Naive thymus-derived CD8-positive, alpha-beta T cell (primary cell): ENCODE measurements at regions not wholly inside any gene's neighbourhood (a gene's known extent, or its start where the extent isn't known, plus 50 kb on each side); places are given as distances from the start of the nearest gene placed in this dataset.
"Not testable (repeated sequence)": the region's sequence is repeated elsewhere in the genome, so short reads cannot be mapped to it uniquely, and the experiment has no call there.

Source experiments
- ATAC-seq, 2 donors: fragments of 150-1000 bp; cut with Tn5 transposase in 1 of 2; sonication (Bioruptor Pico), chemical (Tn5 transposase) in 1 of 2; 1 replicate in 1 of 2; 2 replicates in 1 of 2; pipeline ENCODE4 v1.10.0; 2021; ENCODE audit warnings: mild to moderate bottlenecking in 2 of 2, moderate library complexity in 2 of 2
- POLR2A ChIA-PET: fragments of 350-600 bp; sonication (Branson Sonifier 250); formaldehyde crosslinking; loops from one replicate; lab custom pipeline; 2021; ENCODE audit warnings: antibody characterized with exemption; lab: Charles Lee
- DNase-seq, 10 donors: peaks; one replicate each; pipeline versions ENCODE4 v3.0.0 to v3.0.0-alpha.2; 2020 to 2022
- H3K27ac Mint-ChIP-seq, 10 donors: one replicate each; pipeline ENCODE4 v1.8.0; 2020 to 2022; ENCODE audit warnings: mild to moderate bottlenecking in 10 of 10, mixed read lengths in 10 of 10, moderate library complexity in 4 of 10, inconsistent platforms in 1 of 10
- H3K27me3 Mint-ChIP-seq, 5 donors: one replicate each; pipeline ENCODE4 v1.8.0; 2021 to 2022; ENCODE audit warnings: mixed read lengths in 5 of 5
- H3K36me3 Mint-ChIP-seq, 3 donors: one replicate each; pipeline ENCODE4 v1.8.0; 2020 to 2022; ENCODE audit warnings: mixed read lengths in 3 of 3, mild to moderate bottlenecking in 2 of 3, inconsistent platforms in 1 of 3
- H3K4me1 Mint-ChIP-seq, 4 donors: one replicate each; pipeline ENCODE4 v1.8.0; 2021 to 2022; ENCODE audit warnings: mixed read lengths in 4 of 4
- H3K4me3 Mint-ChIP-seq, 10 donors: one replicate each; pipeline ENCODE4 v1.8.0; 2020 to 2022; ENCODE audit warnings: mild to moderate bottlenecking in 10 of 10, mixed read lengths in 10 of 10, moderate library complexity in 6 of 10, inconsistent platforms in 1 of 10
- H3K9me3 Mint-ChIP-seq, 9 donors: one replicate each; pipeline ENCODE4 v1.8.0; 2020 to 2022; ENCODE audit warnings: mixed read lengths in 9 of 9, mild to moderate bottlenecking in 3 of 9, inconsistent platforms in 1 of 9, moderate library complexity in 1 of 9

DNA sequence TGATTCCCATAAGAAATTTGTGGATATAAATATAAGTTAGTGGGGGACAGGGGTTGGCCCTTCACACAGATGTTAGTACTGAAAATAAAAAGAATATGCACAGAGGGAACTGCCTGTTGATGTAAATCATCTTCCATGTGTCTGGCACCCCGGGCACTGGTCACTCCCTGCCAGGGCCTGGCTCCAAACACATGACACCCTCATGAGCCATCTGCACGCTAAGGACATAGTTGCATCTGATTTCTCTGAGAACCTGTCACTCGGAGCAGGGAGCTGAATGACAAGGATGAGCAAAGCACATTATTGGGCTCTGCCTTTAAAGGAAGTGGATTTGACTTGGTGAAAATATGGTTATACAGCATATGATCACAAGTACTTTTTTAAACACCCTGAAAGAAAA lies 66.2 kb upstream of the TSC22D2 start:
- H3K36me3 Mint-ChIP-seq: peaks cover 0 to 3% (median 0%) of the 10 kb centered on the region in 3 donors
- no peak for DNase-seq
- H3K9me3 Mint-ChIP-seq: peaks cover 0 to 4% (median 0%) of the 10 kb centered on the region in 9 donors
- H3K4me3 Mint-ChIP-seq: no peak overlapping the region
- peaks cover 2 to 17% (median 10%) of the 10 kb centered on the region in 5 donors for H3K27me3 Mint-ChIP-seq
- no peak overlapping the region for H3K27ac Mint-ChIP-seq
- POLR2A ChIA-PET: no interaction called here
- no peaks in the 10 kb centered on the region for H3K4me1 Mint-ChIP-seq
- ATAC-seq: no peak

- H3K27me3 Mint-ChIP-seq: peaks cover 0 to 24% (median 4%) of the 10 kb centered on the region in 5 donors
- H3K36me3 Mint-ChIP-seq, H3K4me1 Mint-ChIP-seq, ATAC-seq, DNase-seq, POLR2A ChIA-PET, H3K4me3 Mint-ChIP-seq, H3K9me3 Mint-ChIP-seq, H3K27ac Mint-ChIP-seq: not testable (repeated sequence)
Measured at GRCh38 chr3:150336363-150336762, 71.7 kb upstream of the TSC22D2 start.

- ATAC-seq (no peak), DNase-seq (no peak)
- Mint-ChIP-seq H3K4me3 (no peak overlapping the region), H3K4me1 (no peaks in the 10 kb centered on the region), H3K27ac (no peak overlapping the region), H3K36me3 (peaks cover 0 to 3% (median 0%) of the 10 kb centered on the region in 3 donors), H3K27me3 (peaks cover 0 to 24% (median 4%) of the 10 kb centered on the region in 5 donors), H3K9me3 (peaks cover 0 to 4% (median 0%) of the 10 kb centered on the region in 9 donors)
- POLR2A ChIA-PET: no interaction called here
Measured at GRCh38 chr3:150335631-150336030, 72.5 kb upstream of the TSC22D2 start.

GRCh38 chr3:150334974-150335373 lies 73.1 kb upstream of the TSC22D2 start:
- H3K4me1 Mint-ChIP-seq: no peaks in the 10 kb centered on the region
- H3K27me3 Mint-ChIP-seq: peaks cover 0 to 24% (median 3%) of the 10 kb centered on the region in 5 donors
- POLR2A ChIA-PET: no interaction called here
- H3K4me3 Mint-ChIP-seq: no peak overlapping the region
- no peak for ATAC-seq
- no peak for DNase-seq
- H3K9me3 Mint-ChIP-seq: peaks cover 0 to 4% (median 0%) of the 10 kb centered on the region in 9 donors
- H3K36me3 Mint-ChIP-seq: peaks cover 0 to 3% (median 0%) of the 10 kb centered on the region in 3 donors
- no peak overlapping the region for H3K27ac Mint-ChIP-seq

- H3K36me3 Mint-ChIP-seq: peaks cover 0 to 3% (median 0%) of the 10 kb centered on the region in 3 donors
- POLR2A ChIA-PET: no interaction called here
- peak overlapping the region in 1 of 10 donors; percentile 1 for H3K27ac Mint-ChIP-seq
- H3K9me3 Mint-ChIP-seq: peaks cover 0 to 4% (median 0%) of the 10 kb centered on the region in 9 donors
- DNase-seq: no peak
- no peaks in the 10 kb centered on the region for H3K4me1 Mint-ChIP-seq
- ATAC-seq: no peak
- peaks cover 0 to 23% (median 3%) of the 10 kb centered on the region in 5 donors for H3K27me3 Mint-ChIP-seq
- no peak overlapping the region for H3K4me3 Mint-ChIP-seq
Measured at GRCh38 chr3:150333477-150333876, 74.6 kb upstream of the TSC22D2 start.

DNA sequence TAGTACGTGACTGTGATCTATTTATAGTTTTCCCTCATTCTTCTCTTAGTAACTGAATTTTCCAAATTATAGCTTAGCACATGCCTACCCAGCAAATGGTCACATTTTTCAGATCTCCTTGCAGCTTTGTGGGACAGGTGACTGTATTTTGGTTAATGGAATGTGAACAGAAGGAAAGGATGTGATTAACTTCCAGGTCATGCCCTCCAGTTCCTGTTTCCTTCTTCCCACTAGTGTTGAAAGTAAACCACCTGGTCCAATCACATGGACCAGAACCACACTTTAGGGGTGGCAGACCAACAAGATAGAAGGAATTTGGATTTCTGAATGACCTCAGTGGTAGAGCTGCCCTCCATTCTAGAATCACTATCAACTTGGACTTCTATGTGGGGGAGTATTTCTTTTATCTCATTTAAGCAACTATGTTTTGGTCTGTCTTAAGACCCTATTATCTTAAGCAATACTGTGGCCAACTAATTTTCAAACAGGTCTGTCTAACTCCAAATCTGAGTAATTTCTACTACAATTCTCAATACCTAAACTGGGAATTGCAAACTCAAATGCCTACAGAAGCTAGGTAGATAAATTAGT lies 76.0 kb upstream of the TSC22D2 start:
- DNase-seq: no peak
- Mint-ChIP-seq H3K4me3 (no peak overlapping the region), H3K36me3 (no peaks in the 10 kb centered on the region), H3K4me1 (no peaks in the 10 kb centered on the region), H3K9me3 (peaks cover 0 to 3% (median 0%) of the 10 kb centered on the region in 9 donors), H3K27me3 (peaks cover 8 to 23% (median 10%) of the 10 kb centered on the region in 5 donors), H3K27ac (no peak overlapping the region)
- ATAC-seq: no peak
- POLR2A ChIA-PET: no interaction called here

DNA sequence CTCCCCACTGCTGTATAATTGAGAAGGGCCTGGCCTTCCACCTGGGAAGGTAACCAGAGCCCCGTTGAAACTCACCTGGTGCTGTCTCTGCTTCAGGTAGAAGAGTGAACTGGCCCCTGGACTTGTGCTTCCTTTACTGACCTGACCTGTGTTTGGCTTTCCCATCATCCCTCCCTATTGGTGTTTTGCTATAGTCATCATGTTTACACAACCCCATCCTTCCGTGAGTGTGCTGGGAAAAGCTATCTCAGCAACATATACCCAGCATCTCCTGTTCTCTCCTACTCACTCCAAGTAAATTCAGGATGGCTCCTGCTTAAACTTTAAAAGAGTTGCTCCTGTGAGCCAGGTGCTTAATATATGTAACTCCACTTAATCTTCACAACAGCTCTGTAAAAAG lies 77.2 kb upstream of the TSC22D2 start:
- H3K4me3 Mint-ChIP-seq: no peak overlapping the region
- peaks cover 0 to 3% (median 0%) of the 10 kb centered on the region in 9 donors for H3K9me3 Mint-ChIP-seq
- no peak for DNase-seq
- H3K27me3 Mint-ChIP-seq: peaks cover 5 to 21% (median 10%) of the 10 kb centered on the region in 5 donors
- no peaks in the 10 kb centered on the region for H3K36me3 Mint-ChIP-seq
- H3K27ac Mint-ChIP-seq: no peak overlapping the region
- POLR2A ChIA-PET: no interaction called here
- ATAC-seq: no peak
- H3K4me1 Mint-ChIP-seq: no peaks in the 10 kb centered on the region

DNA sequence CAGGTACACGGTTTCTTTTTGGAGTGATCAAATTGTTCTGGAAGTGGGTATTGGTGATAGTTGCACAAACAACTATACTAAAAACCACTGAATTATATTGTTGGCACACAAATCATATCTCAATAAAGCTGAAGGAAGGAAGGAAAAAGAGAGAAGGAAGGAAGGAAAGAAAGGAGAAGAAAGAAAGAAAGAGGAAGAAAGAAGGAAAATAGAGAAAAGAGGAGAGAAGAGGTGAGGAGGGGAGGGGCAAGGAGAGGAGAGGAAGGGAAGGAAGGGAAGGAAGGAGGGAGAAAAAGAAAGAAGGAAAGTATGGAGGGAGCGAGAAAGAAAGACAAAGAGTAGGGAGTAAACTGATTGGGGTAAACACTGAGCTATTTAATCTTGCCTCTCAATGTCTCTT lies 77.9 kb upstream of the TSC22D2 start:
- POLR2A ChIA-PET: no interaction called here
- DNase-seq (no peak), ATAC-seq (no peak)
- Mint-ChIP-seq H3K27ac (no peak overlapping the region), H3K9me3 (peaks cover 0 to 3% (median 0%) of the 10 kb centered on the region in 9 donors), H3K4me3 (no peak overlapping the region), H3K36me3 (no peaks in the 10 kb centered on the region), H3K27me3 (peaks cover 9 to 19% (median 12%) of the 10 kb centered on the region in 5 donors), H3K4me1 (no peaks in the 10 kb centered on the region)

- Mint-ChIP-seq H3K27ac (peak overlapping the region in 1 of 10 donors; percentile 34), H3K36me3 (no peaks in the 10 kb centered on the region), H3K4me1 (no peaks in the 10 kb centered on the region), H3K9me3 (peaks cover 0 to 3% (median 0%) of the 10 kb centered on the region in 9 donors), H3K27me3 (peaks cover 11 to 22% (median 14%) of the 10 kb centered on the region in 5 donors), H3K4me3 (no peak overlapping the region)
- POLR2A ChIA-PET: no interaction called here
- DNase-seq (no peak), ATAC-seq (no peak)
Measured at GRCh38 chr3:150329408-150329807, 78.7 kb upstream of the TSC22D2 start.

DNA sequence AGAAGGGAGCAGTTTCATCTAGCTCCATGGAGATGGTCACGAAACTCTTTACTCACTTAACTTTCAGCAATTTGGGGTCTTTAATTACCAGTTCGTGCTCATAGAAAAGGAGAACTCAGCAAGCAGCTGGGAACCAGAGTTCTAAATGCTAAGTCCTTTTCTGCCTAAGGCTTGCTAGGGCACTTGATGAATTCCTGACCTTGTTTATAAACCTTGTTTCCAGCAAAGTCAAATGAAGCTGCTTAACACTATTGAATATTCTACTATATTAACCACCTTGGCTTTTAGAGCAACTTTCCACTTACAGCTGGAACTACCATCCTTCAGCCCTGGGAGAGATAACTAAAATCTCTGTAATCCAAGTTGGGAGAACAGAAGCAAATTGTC lies 79.5 kb upstream of the TSC22D2 start:
- H3K4me3 Mint-ChIP-seq: no peak overlapping the region
- ATAC-seq (no peak), DNase-seq (no peak)
- no peaks in the 10 kb centered on the region for H3K4me1 Mint-ChIP-seq
- H3K9me3 Mint-ChIP-seq: peaks cover 0 to 3% (median 0%) of the 10 kb centered on the region in 9 donors
- POLR2A ChIA-PET: no interaction called here
- no peaks in the 10 kb centered on the region for H3K36me3 Mint-ChIP-seq
- peaks cover 11 to 22% (median 14%) of the 10 kb centered on the region in 5 donors for H3K27me3 Mint-ChIP-seq
- no peak overlapping the region for H3K27ac Mint-ChIP-seq

DNA sequence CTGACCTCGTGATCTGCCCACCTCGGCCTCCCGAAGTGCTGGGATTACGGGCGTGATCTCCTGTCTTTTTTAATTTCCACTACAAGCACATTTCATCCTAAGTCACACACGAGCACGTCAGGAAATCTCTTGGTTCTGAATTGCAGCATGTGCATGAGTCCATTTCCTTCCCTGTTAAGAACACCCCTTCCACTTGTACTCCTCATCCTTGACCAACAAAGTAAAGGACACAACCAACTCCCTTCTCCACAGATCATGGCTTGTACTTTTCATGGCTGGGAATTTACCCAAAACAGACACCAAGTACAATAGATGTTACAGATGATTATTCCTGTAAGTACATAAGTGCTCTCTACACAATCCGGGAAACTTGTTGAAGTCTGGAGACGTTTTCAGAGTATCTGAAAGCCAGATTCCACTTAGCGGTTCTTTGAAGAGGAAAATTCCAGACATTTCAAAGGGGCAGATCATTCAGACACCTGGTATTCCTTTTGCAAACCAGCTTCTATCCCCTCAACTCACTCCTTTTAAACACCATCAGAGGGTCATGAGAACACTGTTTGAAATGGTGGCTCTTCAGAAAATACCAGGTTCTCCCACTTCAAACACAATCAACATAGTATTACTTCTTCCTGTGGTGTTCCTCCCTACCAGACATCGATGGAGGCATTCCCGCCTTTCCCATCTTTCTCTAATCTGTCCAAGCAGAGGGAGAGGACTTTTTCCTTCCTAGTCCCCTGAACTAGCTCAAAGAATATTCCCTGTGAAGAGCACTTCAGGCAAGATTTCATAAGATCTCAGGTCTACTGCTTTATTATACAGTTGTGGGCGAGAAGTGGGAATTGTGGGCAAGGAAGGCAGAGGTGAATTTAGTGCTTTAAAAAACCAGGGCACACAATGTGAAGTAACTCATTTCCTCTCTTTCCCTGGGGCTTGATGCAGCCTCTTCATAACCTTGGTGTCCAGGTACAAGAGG lies 80.1 kb upstream of the TSC22D2 start:
- Mint-ChIP-seq H3K27me3 (peaks cover 11 to 22% (median 14%) of the 10 kb centered on the region in 5 donors), H3K4me3 (no peak overlapping the region), H3K36me3 (no peaks in the 10 kb centered on the region), H3K4me1 (no peaks in the 10 kb centered on the region), H3K27ac (no peak overlapping the region), H3K9me3 (peaks cover 0 to 3% (median 0%) of the 10 kb centered on the region in 9 donors)
- DNase-seq (no peak), ATAC-seq (no peak)
- POLR2A ChIA-PET: no interaction called here

DNA sequence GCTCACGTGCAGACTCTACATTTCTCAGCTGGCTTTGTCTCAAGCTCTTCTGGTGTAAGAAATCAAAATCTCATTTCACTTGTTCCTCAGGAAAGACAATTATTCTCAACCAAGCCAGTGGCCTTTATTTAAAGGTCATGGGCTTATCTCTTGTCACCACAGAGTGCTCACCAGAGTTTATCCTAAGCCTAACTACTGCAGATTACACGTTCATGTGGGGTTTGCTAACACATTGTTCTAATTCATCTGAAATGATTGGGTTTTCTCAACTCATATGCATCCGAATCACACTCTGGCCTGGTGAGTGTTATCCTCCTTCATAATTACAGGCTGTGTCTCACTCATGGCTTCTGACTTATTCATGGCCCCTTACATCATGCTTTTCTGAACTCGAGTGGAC lies 83.3 kb upstream of the TSC22D2 start:
- POLR2A ChIA-PET: no interaction called here
- peaks cover 0 to 2% (median 0%) of the 10 kb centered on the region in 9 donors for H3K9me3 Mint-ChIP-seq
- H3K4me3 Mint-ChIP-seq: no peak overlapping the region
- peaks cover 13 to 32% (median 18%) of the 10 kb centered on the region in 5 donors for H3K27me3 Mint-ChIP-seq
- no peak overlapping the region for H3K27ac Mint-ChIP-seq
- H3K4me1 Mint-ChIP-seq: no peaks in the 10 kb centered on the region
- peaks cover 0 to 4% (median 0%) of the 10 kb centered on the region in 3 donors for H3K36me3 Mint-ChIP-seq
- ATAC-seq (no peak), DNase-seq (no peak)

GRCh38 chr3:150324245-150324644 lies 83.9 kb upstream of the TSC22D2 start:
- Mint-ChIP-seq H3K4me3 (no peak overlapping the region), H3K27ac (no peak overlapping the region), H3K9me3 (no peaks in the 10 kb centered on the region), H3K36me3 (peaks cover 0 to 4% (median 0%) of the 10 kb centered on the region in 3 donors), H3K4me1 (no peaks in the 10 kb centered on the region), H3K27me3 (peaks cover 13 to 32% (median 18%) of the 10 kb centered on the region in 5 donors)
- DNase-seq: no peak
- ATAC-seq: no peak
- POLR2A ChIA-PET: no interaction called here
